K562 (cell line): ENCODE measurements at regions not wholly inside any gene's neighbourhood (a gene's known extent, or its start where the extent isn't known, plus 50 kb on each side); places are given as distances from the start of the nearest gene placed in this dataset.

Source experiments
- ATAC-seq: fragments of 200-7000 bp; cut with Tn5 transposase; 3 replicates; pipeline ENCODE4 v1.9.1; 2020; ENCODE audit warnings: moderate library complexity
- BruUV-seq: library from RNA; stranded (reverse); fragments of 400-500 nt; replicated peaks from 2 replicates; lab custom pipeline; 2021; lab: Mats Ljungman, UMichigan
- CTCF ChIA-PET: fragments of 300-600 bp; formaldehyde crosslinking; extraction: SDS; loops from one replicate; lab custom pipeline; 2021; ENCODE audit warnings: low intra/inter-chr PET ratio; lab: Yijun Ruan, JAX
- POLR2A ChIA-PET: fragments of 300-600, 350-650 bp; sonication (Branson Sonifier 250); formaldehyde crosslinking; extraction: SDS; loops from one replicate; lab custom pipeline; 2021; ENCODE audit warnings: antibody characterized with exemption, inconsistent platforms; lab: Yijun Ruan, JAX
- DNase-seq, 4 experiments: peaks; one replicate each; pipeline versions ENCODE4 v3.0.0 to v3.0.0-alpha.2; 2011 to 2018; ENCODE audit warnings: low spot score in 3 of 4, mixed read lengths in 3 of 4; ENCODE audit errors: extremely low read depth in 1 of 4
- FAIRE-seq: peaks from 2 replicates; lab custom pipeline; 2011; peaks lifted over from hg19 to GRCh38; lab: Jason Lieb, UNC
- H2AFZ ChIP-seq: 2 replicates; pipeline ENCODE4 v1.6.0; 2011; ENCODE audit warnings: low read depth, low read length, control low read depth, inconsistent platforms
- H3K27ac ChIP-seq: fragments of 200-600 bp; 3 replicates; pipeline ENCODE4 v1.8.0; 2011; ENCODE audit warnings: low read depth, mild to moderate bottlenecking, control low read depth, inconsistent platforms, low read length, moderate library complexity, mixed read lengths; ENCODE audit errors: extremely low read depth
- H3K27me3 ChIP-seq, 2 experiments: fragments of 300-600 bp in 1 of 2; 2 replicates in 1 of 2; 3 replicates in 1 of 2; pipeline versions ENCODE4 v1.6.0 to v1.8.0; 2011; ENCODE audit warnings: inconsistent platforms in 2 of 2, low read length in 2 of 2, mild to moderate bottlenecking in 1 of 2, mixed read lengths in 1 of 2, moderate library complexity in 1 of 2; ENCODE audit not compliant: control insufficient read depth in 2 of 2, insufficient read depth in 2 of 2
- H3K36me3 ChIP-seq: fragments of 300-600 bp; 3 replicates; pipeline ENCODE4 v1.8.0; 2011; ENCODE audit warnings: mild to moderate bottlenecking, low read length, inconsistent platforms; ENCODE audit not compliant: control insufficient read depth, insufficient read depth
- H3K4me1 ChIP-seq, 2 experiments: fragments of 200-600 bp in 1 of 2; replicated peaks in 1 of 2; 2 replicates in 1 of 2; 3 replicates in 1 of 2; pipeline versions ENCODE4 v1.5.1 to v1.8.0; 2011; ENCODE audit warnings: inconsistent platforms in 2 of 2, low read length in 2 of 2, mild to moderate bottlenecking in 1 of 2, mixed read lengths in 1 of 2, moderate library complexity in 1 of 2; ENCODE audit not compliant: control insufficient read depth in 2 of 2, insufficient read depth in 2 of 2
- H3K4me2 ChIP-seq: 2 replicates; pipeline ENCODE4 v1.6.1; 2011; ENCODE audit warnings: low read length, control low read depth, inconsistent platforms, mixed read lengths; ENCODE audit not compliant: insufficient read depth
- H3K4me3 ChIP-seq: fragments of 200-600 bp; sonication (generic), shearing (Covaris generic); 2 replicates; pipeline ENCODE4 v1.5.1; 2016; ENCODE audit warnings: control low read depth, inconsistent platforms
- H3K79me2 ChIP-seq: fragments of 200-600 bp; 3 replicates; pipeline ENCODE4 v1.8.0; 2011; ENCODE audit warnings: low read length, inconsistent platforms; ENCODE audit not compliant: control insufficient read depth, insufficient read depth
- H3K9ac ChIP-seq, 2 experiments: 2 replicates each; pipeline versions ENCODE4 v1.6.0 to v1.6.1; 2011; ENCODE audit warnings: low read depth in 2 of 2, low read length in 2 of 2, control low read depth in 1 of 2, inconsistent platforms in 1 of 2, mild to moderate bottlenecking in 1 of 2, mixed read lengths in 1 of 2; ENCODE audit not compliant: insufficient read depth in 1 of 2
- H3K9me1 ChIP-seq: one replicate; pipeline ENCODE4 v1.6.0; 2011; ENCODE audit warnings: inconsistent platforms, mild to moderate bottlenecking, low read length, moderate library complexity; ENCODE audit not compliant: control insufficient read depth, insufficient read depth
- H3K9me3 ChIP-seq: replicated peaks from 2 replicates; pipeline ENCODE4 v1.5.1; 2011; ENCODE audit warnings: low read depth, low read length, inconsistent platforms; ENCODE audit not compliant: control insufficient read depth, insufficient read depth
- H4K20me1 ChIP-seq: replicated peaks from 2 replicates; pipeline ENCODE4 v1.6.1; 2011; ENCODE audit warnings: low read length, inconsistent platforms, mixed read lengths; ENCODE audit not compliant: control insufficient read depth, insufficient read depth
- CREB1 ChIP-seq, 2 experiments: sonication (generic) in 1 of 2; formaldehyde crosslinking in 1 of 2; IDR thresholded peaks; 2 replicates each; pipeline versions ENCODE4 v1.6.1 to v1.8.0; 2012 to 2022; ENCODE audit warnings: inconsistent platforms in 1 of 2, mild to moderate bottlenecking in 1 of 2, missing genetic modification reagents in 1 of 2, moderate library complexity in 1 of 2
- MAFG ChIP-seq: fragments of 450-650 bp; conservative IDR thresholded peaks from 2 replicates; pipeline ENCODE4 v1.6.1; 2016; ENCODE audit warnings: missing genetic modification characterization, missing compliant biosample characterization
- POLR3A ChIP-seq: IDR thresholded peaks from 2 replicates; pipeline ENCODE4 v1.6.1; 2011; ENCODE audit warnings: borderline replicate concordance, mild to moderate bottlenecking, moderate library complexity; ENCODE audit not compliant: insufficient read length, insufficient read depth; ENCODE audit errors: extremely low read depth
- RB1 ChIP-seq: fragments of 450-650 bp; IDR thresholded peaks from 2 replicates; pipeline ENCODE4 v1.6.1; 2017; ENCODE audit warnings: low read depth, mild to moderate bottlenecking
- RBM25 ChIP-seq: fragments of 200-400 bp; formaldehyde crosslinking; IDR thresholded peaks from 2 replicates; pipeline ENCODE4 v1.6.1; 2018; ENCODE audit warnings: low read length, low read depth, moderate library complexity; ENCODE audit not compliant: severe bottlenecking
- TGIF2 ChIP-seq: sonication (generic); formaldehyde crosslinking; IDR thresholded peaks from 2 replicates; pipeline ENCODE4 v1.8.1; 2022; ENCODE audit warnings: mild to moderate bottlenecking, missing genetic modification reagents, moderate library complexity
- TSHZ1 ChIP-seq: fragments of 250-450 bp; sonication (Bioruptor Pico); IDR thresholded peaks from 2 replicates; pipeline ENCODE4 v1.4.0; 2020; ENCODE audit warnings: mild to moderate bottlenecking, moderate library complexity
- USF1 ChIP-seq: sonication (generic); formaldehyde crosslinking; IDR thresholded peaks from 2 replicates; pipeline ENCODE4 v1.9.0; 2022; ENCODE audit warnings: mild to moderate bottlenecking, missing genetic modification reagents
- ZNF583 ChIP-seq: fragments of 250-450 bp; sonication (Bioruptor Pico); IDR thresholded peaks from 2 replicates; pipeline ENCODE4 v1.4.0; 2020
- WGBS: fragments of 100-300 bp; shearing (Covaris generic); methylation state at CpG from one replicate; pipeline ENCODE4 v1.1.6; 2016; ENCODE audit warnings: low coverage, mixed read lengths; ENCODE audit not compliant: insufficient coverage; ENCODE audit errors: missing lambda C conversion rate; 5-methylcytosine and 5-hydroxymethylcytosine counted together
- in situ Hi-C: fragments of 300-500 bp; cut with MboI; formaldehyde crosslinking; loops from 4 replicates; pipeline ENCODE4 v1.15.0; 2018; ENCODE audit warnings: inconsistent platforms, mixed read lengths
- intact Hi-C: fragments of 100-400 bp; cut with micrococcal nuclease; formaldehyde crosslinking; loops from 2 replicates; pipeline ENCODE4 v1.14.2; 2022

GRCh38 chr16:87169509-87169995 lies 147.6 kb downstream of the C16orf95 start:
- no peak for TF ChIP-seq MAFG
- TF ChIP-seq USF1 (CRISPR knock-in tag) = peak; percentile 43
- TF ChIP-seq ZNF583 (CRISPR knock-in tag) = no peak
- no peak for TF ChIP-seq TGIF2
- H3K4me2 ChIP-seq = no peak overlapping the region
- peaks cover 8% of the 10 kb centered on the region; the same call in 1 of the 2 replicates for H4K20me1 ChIP-seq
- H2AFZ ChIP-seq = no peak overlapping the region
- H3K4me1 ChIP-seq = no peaks in the 10 kb centered on the region; a peak in 2 of 5 replicates
- WGBS = 5% methylated on average over 14 of the region's 14 CpGs
- H3K27me3 ChIP-seq = peaks cover 0 to 30% of the 10 kb centered on the region in 2 experiments; a peak in 2 of 5 replicates
- no peak overlapping the region for H3K4me3 ChIP-seq
- ATAC-seq (no peak), FAIRE-seq (no peak), DNase-seq (no peak)
- BruUV-seq = no TSS peak
- H3K79me2 ChIP-seq = no peaks in the 10 kb centered on the region
- H3K9me1 ChIP-seq = no peaks in the 10 kb centered on the region
- H3K27ac ChIP-seq = no peak overlapping the region
- no peak overlapping the region for H3K9ac ChIP-seq
- ChIA-PET CTCF (no interaction called here), POLR2A (interaction anchor here (0.6 kb wide), 1 partner anchor 106 kb away, joined by 3 read pairs; no protein-coding TSS in a partner anchor)
- in situ Hi-C loops = no loop called here
- intact Hi-C loops = no loop called here
- no peaks in the 10 kb centered on the region for H3K36me3 ChIP-seq
- no peaks in the 10 kb centered on the region; the same call in 1 of the 2 replicates for H3K9me3 ChIP-seq

- in situ Hi-C loops = no loop called here
- Histone ChIP-seq H4K20me1 (peaks cover 8% of the 10 kb centered on the region; the same call in 1 of the 2 replicates), H3K27me3 (peaks cover 0 to 34% of the 10 kb centered on the region in 2 experiments; a peak in 2 of 5 replicates), H3K4me2 (no peak overlapping the region), H3K9me3 (no peaks in the 10 kb centered on the region; the same call in 1 of the 2 replicates), H3K9ac (no peak overlapping the region), H3K9me1 (no peaks in the 10 kb centered on the region), H3K4me1 (no peaks in the 10 kb centered on the region; a peak in 1 of 5 replicates), H3K79me2 (no peaks in the 10 kb centered on the region), H2AFZ (no peak overlapping the region)
- CTCF ChIA-PET = no interaction called here
- BruUV-seq = no TSS peak
- intact Hi-C loops = no loop called here
- DNase-seq (no peak), ATAC-seq (no peak)
- TF ChIP-seq RB1 = no peak
- TF ChIP-seq TSHZ1 (CRISPR knock-in tag) = no peak
- TF ChIP-seq POLR3A = no peak
- peak; percentile 65 for TF ChIP-seq RBM25
- TF ChIP-seq CREB1 (IDR thresholded peaks at IDR 0.05) = no peak
- TF ChIP-seq CREB1 (CRISPR knock-in tag; IDR thresholded peaks at IDR 0.05) = no peak
- TF ChIP-seq, all 486 proteins: peak for 1
- Histone ChIP-seq H3K36me3 (no peaks in the 10 kb centered on the region), H3K27ac (no peak overlapping the region), H3K4me3 (no peak overlapping the region)
- FAIRE-seq = no peak
- WGBS = 20% methylated on average over 5 of the region's 5 CpGs
- POLR2A ChIA-PET = interaction anchor here (0.6 kb wide), 1 partner anchor 107 kb away, joined by 3 read pairs; no protein-coding TSS in a partner anchor
These were observed 146.9 kb downstream of the C16orf95 start for GRCh38 chr16:87170310-87170709.
